Kidney epithelial cell (primary cell): ENCODE measurements at regions not wholly inside any gene's neighbourhood (a gene's known extent, or its start where the extent isn't known, plus 50 kb on each side); places are given as distances from the start of the nearest gene placed in this dataset.

Source experiments
- DNase-seq: peaks from one replicate; pipeline ENCODE4 v3.0.0-alpha.2; 2010; ENCODE audit warnings: low read depth
- H3K27me3 ChIP-seq: 2 replicates; pipeline ENCODE4 v1.6.0; 2011; ENCODE audit warnings: low read length; ENCODE audit not compliant: control insufficient read depth, insufficient read depth
- H3K36me3 ChIP-seq: 2 replicates; pipeline ENCODE4 v1.5.1; 2011; ENCODE audit warnings: low read length; ENCODE audit not compliant: control insufficient read depth, insufficient read depth
- H3K4me3 ChIP-seq: 2 replicates; pipeline ENCODE4 v1.5.1; 2011; ENCODE audit warnings: low read depth, mild to moderate bottlenecking, control low read depth, low read length
- TF ChIP-seq, protein P1 (sequence below): IDR thresholded peaks from 2 replicates; pipeline ENCODE4 v1.5.1; 2011; ENCODE audit warnings: mild to moderate bottlenecking, moderate library complexity, low read length, control low read depth, inconsistent platforms; ENCODE audit not compliant: insufficient read depth, poor library complexity, severe bottlenecking

DNA sequence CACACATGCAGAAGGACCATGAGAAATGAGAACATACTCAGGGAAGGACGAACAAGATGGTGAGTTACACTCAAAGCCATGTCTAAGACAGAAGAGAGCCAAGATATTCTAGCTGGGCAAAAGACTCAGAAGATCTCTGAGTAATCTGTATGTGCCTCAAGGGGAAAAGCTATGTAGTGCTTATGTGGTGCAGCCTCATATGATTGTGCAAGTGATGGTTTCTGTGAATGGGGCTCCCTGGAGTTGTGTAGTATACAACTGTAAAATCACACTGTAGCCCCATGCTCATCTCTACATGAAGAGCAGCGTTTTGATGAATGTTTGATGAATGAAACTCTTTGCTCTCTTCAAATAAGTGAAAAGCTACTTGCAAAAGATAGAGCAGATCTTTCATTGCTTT is 57.5 kb downstream of the OSR1 start:
- no peak for DNase-seq
- Histone ChIP-seq H3K27me3 (no peaks in the 10 kb centered on the region), H3K4me3 (no peak overlapping the region), H3K36me3 (no peaks in the 10 kb centered on the region)
- TF ChIP-seq, protein P1, sequence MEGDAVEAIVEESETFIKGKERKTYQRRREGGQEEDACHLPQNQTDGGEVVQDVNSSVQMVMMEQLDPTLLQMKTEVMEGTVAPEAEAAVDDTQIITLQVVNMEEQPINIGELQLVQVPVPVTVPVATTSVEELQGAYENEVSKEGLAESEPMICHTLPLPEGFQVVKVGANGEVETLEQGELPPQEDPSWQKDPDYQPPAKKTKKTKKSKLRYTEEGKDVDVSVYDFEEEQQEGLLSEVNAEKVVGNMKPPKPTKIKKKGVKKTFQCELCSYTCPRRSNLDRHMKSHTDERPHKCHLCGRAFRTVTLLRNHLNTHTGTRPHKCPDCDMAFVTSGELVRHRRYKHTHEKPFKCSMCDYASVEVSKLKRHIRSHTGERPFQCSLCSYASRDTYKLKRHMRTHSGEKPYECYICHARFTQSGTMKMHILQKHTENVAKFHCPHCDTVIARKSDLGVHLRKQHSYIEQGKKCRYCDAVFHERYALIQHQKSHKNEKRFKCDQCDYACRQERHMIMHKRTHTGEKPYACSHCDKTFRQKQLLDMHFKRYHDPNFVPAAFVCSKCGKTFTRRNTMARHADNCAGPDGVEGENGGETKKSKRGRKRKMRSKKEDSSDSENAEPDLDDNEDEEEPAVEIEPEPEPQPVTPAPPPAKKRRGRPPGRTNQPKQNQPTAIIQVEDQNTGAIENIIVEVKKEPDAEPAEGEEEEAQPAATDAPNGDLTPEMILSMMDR: no peak

DNA sequence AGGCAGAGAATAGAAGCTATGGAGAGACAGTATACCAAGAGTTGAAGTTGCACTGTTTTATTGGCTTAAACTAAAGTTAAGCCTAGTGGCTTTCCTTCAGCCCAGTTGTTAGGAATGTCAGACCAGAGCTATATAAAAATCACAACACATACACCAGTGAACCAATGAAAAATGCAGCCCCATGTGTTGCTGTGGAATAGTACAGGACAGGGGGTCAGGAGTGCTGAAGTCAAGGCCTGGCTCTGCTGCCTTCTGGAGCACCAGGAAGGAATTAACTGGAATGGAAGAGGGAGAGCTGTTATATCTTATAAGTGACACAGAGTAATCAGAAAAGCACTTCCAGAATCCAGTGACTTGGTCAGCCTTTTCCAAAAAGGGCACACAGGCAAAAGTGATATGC is 58.9 kb downstream of the OSR1 start:
- TF ChIP-seq, protein P1: no peak
- H3K27me3 ChIP-seq: no peaks in the 10 kb centered on the region
- DNase-seq: no peak
- no peak overlapping the region for H3K4me3 ChIP-seq
- H3K36me3 ChIP-seq: no peaks in the 10 kb centered on the region

DNA sequence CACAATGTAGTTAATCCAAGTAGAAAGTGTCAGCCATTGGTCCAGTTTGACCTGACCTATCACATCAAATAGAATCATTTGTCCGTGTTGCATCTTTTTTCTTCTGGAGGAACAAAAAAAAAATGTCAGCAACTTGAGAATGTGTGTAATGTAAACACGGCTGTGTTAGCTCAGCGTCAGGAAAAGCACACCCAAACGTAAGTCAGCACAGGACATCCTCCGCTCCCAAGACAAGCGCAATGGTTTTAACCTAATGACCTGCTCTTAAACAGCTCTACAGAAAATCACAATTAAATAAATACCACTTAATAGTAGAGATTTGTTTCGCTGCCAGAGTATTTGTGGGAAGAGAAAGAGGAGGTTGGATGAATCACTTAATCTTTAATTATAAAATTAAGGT is 59.4 kb downstream of the OSR1 start:
- H3K36me3 ChIP-seq: no peaks in the 10 kb centered on the region
- DNase-seq: no peak
- no peaks in the 10 kb centered on the region for H3K27me3 ChIP-seq
- H3K4me3 ChIP-seq: no peak overlapping the region
- TF ChIP-seq, protein P1: no peak

DNA sequence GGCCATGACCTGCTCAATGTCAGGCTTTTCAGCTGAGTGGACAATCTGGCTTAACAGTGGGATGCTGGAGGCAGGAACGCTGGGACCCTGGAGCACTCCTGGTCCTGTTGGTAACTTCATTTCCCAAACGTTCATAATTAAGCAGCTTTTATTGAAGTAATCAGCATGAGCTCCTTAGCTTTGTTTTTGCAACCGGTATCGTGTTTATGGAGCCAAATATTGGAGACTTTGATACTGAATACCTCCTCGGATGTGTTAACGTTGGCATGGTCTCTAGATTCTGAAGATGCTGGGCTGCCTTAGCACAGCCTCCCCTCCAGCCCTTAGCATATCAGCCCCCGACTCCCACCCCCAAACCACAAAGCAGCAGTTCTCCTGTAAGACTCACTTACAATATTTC is 60.7 kb downstream of the OSR1 start:
- no peak overlapping the region for H3K4me3 ChIP-seq
- no peak for DNase-seq
- H3K36me3 ChIP-seq: no peaks in the 10 kb centered on the region
- no peaks in the 10 kb centered on the region for H3K27me3 ChIP-seq
- TF ChIP-seq, protein P1: no peak

DNA sequence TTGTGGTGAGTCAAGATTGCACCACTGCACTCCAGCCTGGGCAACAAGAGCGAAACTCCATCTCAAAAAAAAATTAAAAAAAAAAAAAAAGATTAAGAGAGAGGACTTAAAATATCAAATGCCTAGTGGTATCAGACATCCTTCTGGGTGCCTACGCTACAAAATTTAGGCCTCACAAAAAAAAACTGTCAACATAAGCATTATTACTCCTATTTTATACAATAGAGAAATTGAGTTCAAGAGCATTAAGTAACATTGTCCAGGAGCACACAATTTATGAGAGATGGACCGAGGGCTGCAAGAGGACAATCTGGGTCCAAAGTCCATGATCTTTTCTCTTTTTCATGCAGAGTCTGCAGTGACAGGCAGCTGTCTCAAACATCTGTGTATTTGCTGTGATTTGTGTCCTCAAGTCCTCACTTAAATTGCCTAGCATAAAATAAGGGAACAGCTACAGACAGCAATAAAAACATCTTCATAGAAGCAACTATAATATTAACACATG is 62.4 kb downstream of the OSR1 start:
- Histone ChIP-seq H3K36me3 (no peaks in the 10 kb centered on the region), H3K27me3 (no peaks in the 10 kb centered on the region), H3K4me3 (no peak overlapping the region)
- no peak for DNase-seq
- TF ChIP-seq, protein P1: no peak

DNA sequence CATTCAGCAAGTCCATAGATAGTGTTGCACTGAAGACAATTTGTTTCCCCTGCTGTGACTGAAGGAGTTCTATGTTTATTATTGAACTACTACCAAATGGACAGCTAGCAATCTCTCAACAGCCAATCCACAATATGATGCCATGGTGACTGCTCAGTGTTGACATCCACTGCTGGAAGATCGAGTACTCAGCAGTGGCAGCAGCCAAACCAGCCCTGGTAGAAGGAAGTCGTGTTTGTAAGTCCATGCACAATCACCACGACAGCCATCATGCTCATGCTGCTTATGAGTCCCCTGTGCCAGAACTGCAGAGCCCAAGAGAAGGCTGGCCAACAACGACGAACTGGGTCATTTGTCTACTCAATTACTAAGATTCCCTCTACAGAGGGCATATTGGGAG is 66.4 kb downstream of the OSR1 start:
- no peaks in the 10 kb centered on the region for H3K27me3 ChIP-seq
- no peaks in the 10 kb centered on the region for H3K36me3 ChIP-seq
- TF ChIP-seq, protein P1: no peak
- no peak for DNase-seq
- H3K4me3 ChIP-seq: no peak overlapping the region
